NB4 (cell line): ENCODE measurements at regions not wholly inside any gene's neighbourhood (a gene's known extent, or its start where the extent isn't known, plus 50 kb on each side); places are given as distances from the start of the nearest gene placed in this dataset.
"Not testable (repeated sequence)": the region's sequence is repeated elsewhere in the genome, so short reads cannot be mapped to it uniquely, and the experiment has no call there.

Experiments
- DNase-seq: peaks from one replicate; pipeline ENCODE4 v3.0.0; 2010; ENCODE audit warnings: low read depth
- H3K4me3 ChIP-seq: one replicate; pipeline ENCODE4 v1.5.1; 2011; ENCODE audit warnings: mild to moderate bottlenecking, low read depth, low read length, moderate library complexity
- MYC ChIP-seq: IDR thresholded peaks from 2 replicates; pipeline ENCODE4 v1.6.1; 2011; ENCODE audit warnings: low read depth, low read length
- POLR2A ChIP-seq: IDR thresholded peaks from 2 replicates; pipeline ENCODE4 v1.6.1; 2011; ENCODE audit warnings: mild to moderate bottlenecking; ENCODE audit not compliant: insufficient read length; ENCODE audit errors: extremely low read depth
- TF ChIP-seq, protein P1 (sequence below): IDR thresholded peaks from one replicate; pipeline ENCODE4 v1.5.1; 2012; ENCODE audit warnings: low read depth, low read length
- TF ChIP-seq, protein P2 (sequence below): IDR thresholded peaks from 2 replicates; pipeline ENCODE4 v1.6.1; 2011; ENCODE audit warnings: low read depth, low read length

DNA sequence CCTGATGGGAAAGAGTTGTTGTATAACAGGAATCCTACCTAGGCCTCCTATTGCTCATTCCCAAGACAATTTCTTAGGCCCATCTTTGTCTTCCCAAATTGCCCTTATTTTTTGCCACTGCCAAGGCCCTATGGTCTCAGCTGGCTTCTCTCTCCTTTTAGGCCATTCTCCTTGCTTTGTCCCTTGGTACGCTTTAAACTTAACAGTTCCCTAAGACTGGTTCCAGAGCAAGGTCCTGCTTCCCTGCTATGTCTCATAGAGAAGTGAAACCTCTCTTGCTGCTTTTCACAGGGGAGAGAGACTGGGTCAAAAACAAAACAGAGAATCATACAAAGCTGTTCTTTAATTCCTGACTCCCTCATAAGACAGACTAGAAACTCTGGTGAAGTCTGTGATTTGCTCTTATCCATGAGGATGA lies 77.1 kb downstream of the XCL2 start:
- peak; percentile 18 for DNase-seq
- no peak for TF ChIP-seq POLR2A
- no peak overlapping the region for H3K4me3 ChIP-seq

DNA sequence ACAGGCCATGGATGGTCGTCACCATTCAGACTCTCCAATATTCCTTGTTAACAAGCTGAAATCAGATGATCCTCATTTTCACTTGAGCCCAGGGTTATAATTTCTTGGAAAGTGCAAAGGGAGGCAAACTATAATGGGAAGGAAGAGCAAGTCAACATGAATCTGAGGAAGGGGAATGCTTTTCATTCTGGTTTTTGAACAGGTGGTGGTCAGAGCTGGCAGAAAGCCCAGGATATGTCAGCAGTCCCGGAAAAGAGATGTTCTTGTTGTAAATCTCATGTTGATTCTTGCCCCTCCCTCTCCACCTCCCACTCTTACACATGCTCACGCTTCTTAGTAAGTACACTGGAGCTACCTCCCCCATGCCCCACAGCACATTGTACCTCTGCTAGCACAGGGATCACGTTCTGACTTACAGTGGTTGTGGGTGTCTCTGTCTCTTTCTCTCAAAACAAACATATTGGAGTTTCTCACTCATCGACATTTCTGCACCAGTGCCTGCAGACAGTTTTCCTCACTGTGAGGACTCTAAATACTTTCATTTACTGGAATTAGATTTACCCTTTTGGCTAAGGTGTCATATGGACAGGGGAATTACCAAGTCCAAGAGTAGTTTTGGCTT lies 77.6 kb downstream of the XCL2 start:
- DNase-seq = peak; percentile 23
- TF ChIP-seq, protein P1, sequence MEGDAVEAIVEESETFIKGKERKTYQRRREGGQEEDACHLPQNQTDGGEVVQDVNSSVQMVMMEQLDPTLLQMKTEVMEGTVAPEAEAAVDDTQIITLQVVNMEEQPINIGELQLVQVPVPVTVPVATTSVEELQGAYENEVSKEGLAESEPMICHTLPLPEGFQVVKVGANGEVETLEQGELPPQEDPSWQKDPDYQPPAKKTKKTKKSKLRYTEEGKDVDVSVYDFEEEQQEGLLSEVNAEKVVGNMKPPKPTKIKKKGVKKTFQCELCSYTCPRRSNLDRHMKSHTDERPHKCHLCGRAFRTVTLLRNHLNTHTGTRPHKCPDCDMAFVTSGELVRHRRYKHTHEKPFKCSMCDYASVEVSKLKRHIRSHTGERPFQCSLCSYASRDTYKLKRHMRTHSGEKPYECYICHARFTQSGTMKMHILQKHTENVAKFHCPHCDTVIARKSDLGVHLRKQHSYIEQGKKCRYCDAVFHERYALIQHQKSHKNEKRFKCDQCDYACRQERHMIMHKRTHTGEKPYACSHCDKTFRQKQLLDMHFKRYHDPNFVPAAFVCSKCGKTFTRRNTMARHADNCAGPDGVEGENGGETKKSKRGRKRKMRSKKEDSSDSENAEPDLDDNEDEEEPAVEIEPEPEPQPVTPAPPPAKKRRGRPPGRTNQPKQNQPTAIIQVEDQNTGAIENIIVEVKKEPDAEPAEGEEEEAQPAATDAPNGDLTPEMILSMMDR = no peak
- TF ChIP-seq POLR2A (no peak), MYC (0 out of 2 replicates have a peak, but pooled peaks have one; percentile 29)
- TF ChIP-seq, protein P2, sequence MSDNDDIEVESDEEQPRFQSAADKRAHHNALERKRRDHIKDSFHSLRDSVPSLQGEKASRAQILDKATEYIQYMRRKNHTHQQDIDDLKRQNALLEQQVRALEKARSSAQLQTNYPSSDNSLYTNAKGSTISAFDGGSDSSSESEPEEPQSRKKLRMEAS = no peak; the same call in 1 of the 2 replicates

DNA sequence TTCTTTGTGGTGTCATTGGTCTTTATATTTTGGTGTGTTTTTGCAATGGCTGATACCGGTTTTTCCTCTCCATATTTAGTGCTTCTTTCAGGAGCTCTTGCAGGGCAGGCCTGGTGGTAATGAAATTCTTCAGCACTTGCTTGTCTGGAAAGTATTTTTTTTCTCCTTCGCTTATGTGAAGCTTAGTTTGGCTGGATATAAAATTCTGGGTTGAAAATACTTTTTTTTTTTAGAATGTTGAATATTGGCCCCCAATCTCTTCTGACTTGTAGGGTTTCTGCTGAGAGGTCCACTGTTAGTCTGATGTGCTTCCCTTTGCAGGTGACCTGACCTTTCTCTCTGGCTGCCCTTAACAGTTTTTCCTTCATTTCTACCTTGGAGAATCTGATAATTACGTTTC lies 82.7 kb downstream of the XCL2 start:
- not testable (repeated sequence) for DNase-seq

More for the DNA sequence above, 77.6 kb downstream of the XCL2 start:
- no peak overlapping the region for H3K4me3 ChIP-seq

DNA sequence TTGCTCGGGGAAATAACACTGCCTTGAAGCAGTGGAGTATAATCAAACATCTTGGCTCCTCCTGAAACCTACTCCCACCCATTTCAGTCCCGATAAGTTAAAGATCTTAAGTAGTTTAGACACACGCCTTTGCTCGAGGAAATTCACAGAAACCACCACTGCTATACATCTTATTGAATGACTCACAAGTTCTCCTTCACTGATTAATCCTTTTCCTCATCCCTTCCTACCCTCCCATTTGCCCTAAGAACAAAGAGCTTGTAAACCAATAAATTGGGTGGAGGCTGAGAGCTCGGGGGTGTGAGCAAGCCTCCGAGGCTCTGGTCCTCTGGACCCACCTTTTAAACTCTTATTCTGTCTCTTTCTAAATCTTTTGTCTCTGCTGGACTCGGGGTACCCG lies 86.5 kb downstream of the XCL2 start:
- not testable (repeated sequence) for H3K4me3 ChIP-seq, DNase-seq

More for the DNA sequence above, 82.7 kb downstream of the XCL2 start:
- H3K4me3 ChIP-seq = not testable (repeated sequence)

DNA sequence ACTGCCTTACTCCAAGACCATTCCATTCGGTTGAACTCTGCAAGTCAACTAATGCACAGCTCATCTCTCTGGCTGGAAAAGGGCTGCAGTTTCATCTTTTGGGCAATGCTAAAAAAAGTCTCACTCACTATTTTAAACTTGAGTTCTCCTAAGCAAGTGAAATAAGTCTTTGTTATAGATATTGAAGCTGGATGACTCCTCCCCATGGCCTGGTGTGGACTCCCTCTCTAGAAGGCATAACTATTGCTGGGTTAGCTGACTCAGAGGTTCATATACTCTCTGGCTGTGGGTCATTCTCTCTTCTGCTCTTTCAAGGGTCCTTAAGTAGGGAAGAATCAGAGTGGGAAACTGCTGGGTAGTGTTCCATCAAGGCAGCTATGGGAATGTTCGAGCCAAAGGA lies 88.0 kb downstream of the XCL2 start:
- TF ChIP-seq POLR2A (no peak), MYC (no peak)
- TF ChIP-seq, protein P1 = no peak
- TF ChIP-seq, protein P2 = no peak
- H3K4me3 ChIP-seq = no peak overlapping the region
- no peak for DNase-seq

DNA sequence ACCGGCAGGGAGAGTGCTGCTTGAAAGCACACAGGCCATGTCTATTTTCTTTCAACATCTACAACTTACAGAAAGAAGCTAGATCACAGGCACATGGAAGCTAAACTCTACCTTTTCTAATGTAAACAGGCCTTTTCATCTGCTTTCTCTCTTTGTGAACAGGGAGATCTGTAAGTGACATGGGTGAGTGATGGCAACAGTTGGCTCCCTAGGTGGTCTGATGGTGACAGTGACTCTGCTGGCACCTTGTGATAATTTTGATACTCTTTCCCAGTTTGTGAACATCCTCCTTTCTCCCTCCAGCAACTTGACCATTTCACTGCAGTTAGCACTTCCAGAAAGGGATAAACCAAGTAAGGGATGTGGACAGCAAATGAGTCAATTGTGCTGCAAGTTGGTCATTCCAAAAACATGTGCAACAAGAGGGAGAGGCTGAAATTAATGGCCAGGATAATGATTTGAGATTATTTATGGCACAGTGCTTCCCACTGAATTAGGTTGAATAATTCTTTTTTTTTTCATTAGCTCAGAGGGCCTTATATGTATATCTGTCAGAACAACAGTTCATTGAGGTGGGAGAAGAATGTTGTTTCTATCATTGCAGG lies 89.5 kb downstream of the XCL2 start:
- no peak for DNase-seq
- TF ChIP-seq, protein P1 = no peak
- TF ChIP-seq MYC (no peak), POLR2A (no peak)
- TF ChIP-seq, protein P2 = no peak
- H3K4me3 ChIP-seq = no peak overlapping the region

DNA sequence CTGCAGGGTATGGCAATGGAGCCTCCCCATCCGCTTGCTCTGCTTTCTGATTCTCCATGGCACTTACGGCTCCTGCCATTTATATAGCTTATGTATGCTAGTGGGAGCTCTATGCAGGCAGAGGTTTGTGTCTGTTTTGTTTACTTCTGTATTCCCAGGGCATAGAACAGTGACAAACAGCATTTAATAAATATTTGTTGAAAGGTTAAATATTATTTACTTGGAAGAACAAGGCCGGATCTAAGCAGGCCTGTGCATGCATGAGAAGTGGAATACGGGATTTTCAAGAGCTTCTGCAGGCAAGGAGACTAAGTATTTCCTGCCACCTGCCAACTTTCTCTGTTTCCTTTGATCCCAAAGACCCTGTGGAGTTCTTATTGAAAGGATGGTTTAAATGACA lies 90.7 kb downstream of the XCL2 start:
- H3K4me3 ChIP-seq = no peak overlapping the region
- TF ChIP-seq, protein P2 = no peak
- TF ChIP-seq POLR2A (no peak), MYC (no peak)
- TF ChIP-seq, protein P1 = no peak
- no peak for DNase-seq
